Bronchial epithelial cell (primary cell): ENCODE measurements at regions not wholly inside any gene's neighbourhood (a gene's known extent, or its start where the extent isn't known, plus 50 kb on each side); places are given as distances from the start of the nearest gene placed in this dataset.

Experiments used
- DNase-seq: peaks from one replicate; pipeline ENCODE4 v3.0.0-alpha.2; 2010; ENCODE audit warnings: low read depth
- FAIRE-seq: peaks from 2 replicates; lab custom pipeline; 2011; peaks lifted over from hg19 to GRCh38; lab: Jason Lieb, UNC
- H3K27me3 ChIP-seq: 2 replicates; pipeline ENCODE4 v1.5.1; 2011; ENCODE audit warnings: low read length; ENCODE audit not compliant: control insufficient read depth, insufficient read depth
- H3K36me3 ChIP-seq: 2 replicates; pipeline ENCODE4 v1.5.1; 2011; ENCODE audit warnings: low read length; ENCODE audit not compliant: control insufficient read depth, insufficient read depth
- H3K4me3 ChIP-seq: 2 replicates; pipeline ENCODE4 v1.5.1; 2011; ENCODE audit warnings: mild to moderate bottlenecking, low read depth, low read length, control low read depth
- CTCF ChIP-seq: IDR thresholded peaks from 2 replicates; pipeline ENCODE4 v1.5.1; 2011; ENCODE audit warnings: mild to moderate bottlenecking, moderate library complexity, low read length, control low read depth, inconsistent platforms; ENCODE audit not compliant: insufficient read depth, severe bottlenecking

- Histone ChIP-seq H3K36me3 (no peaks in the 10 kb centered on the region), H3K27me3 (no peaks in the 10 kb centered on the region), H3K4me3 (no peak overlapping the region)
- no peak for FAIRE-seq
- no peak for TF ChIP-seq CTCF
- no peak for DNase-seq
Observed at GRCh38 chr12:23354800-23355199, 594.7 kb downstream of the SOX5 start.

GRCh38 chr12:23356440-23356839 is 593.0 kb downstream of the SOX5 start:
- Histone ChIP-seq H3K27me3 (no peaks in the 10 kb centered on the region), H3K36me3 (no peaks in the 10 kb centered on the region), H3K4me3 (no peak overlapping the region)
- FAIRE-seq: no peak
- no peak for DNase-seq
- TF ChIP-seq CTCF: no peak

- FAIRE-seq: no peak
- H3K27me3 ChIP-seq: no peaks in the 10 kb centered on the region
- DNase-seq: no peak
- no peak for TF ChIP-seq CTCF
- no peaks in the 10 kb centered on the region for H3K36me3 ChIP-seq
- no peak overlapping the region for H3K4me3 ChIP-seq
Observed at GRCh38 chr12:23356927-23357708, 592.4 kb downstream of the SOX5 start.

- FAIRE-seq (no peak), DNase-seq (no peak)
- no peak overlapping the region for H3K4me3 ChIP-seq
- H3K36me3 ChIP-seq: no peaks in the 10 kb centered on the region
- no peaks in the 10 kb centered on the region for H3K27me3 ChIP-seq
- no peak for TF ChIP-seq CTCF
Observed at GRCh38 chr12:23359975-23360701, 589.3 kb downstream of the SOX5 start.

GRCh38 chr12:23361971-23362370 is 587.5 kb downstream of the SOX5 start:
- no peaks in the 10 kb centered on the region for H3K36me3 ChIP-seq
- DNase-seq: no peak
- TF ChIP-seq CTCF: no peak
- no peak for FAIRE-seq
- H3K4me3 ChIP-seq: no peak overlapping the region
- H3K27me3 ChIP-seq: no peaks in the 10 kb centered on the region
